TTC549 (cell line): ENCODE measurements at regions not wholly inside any gene's neighbourhood (a gene's known extent, or its start where the extent isn't known, plus 50 kb on each side); places are given as distances from the start of the nearest gene placed in this dataset.
"Not testable (repeated sequence)": the region's sequence is repeated elsewhere in the genome, so short reads cannot be mapped to it uniquely, and the experiment has no call there.

ENCODE experiments used
- FAIRE-seq: peaks from 2 replicates; lab custom pipeline; 2012; peaks lifted over from hg19 to GRCh38; lab: Jason Lieb, UNC

- no peak for FAIRE-seq
Measured at GRCh38 chr13:70622796-70623195, 514.5 kb upstream of the KLHL1 start.

GRCh38 chr13:70619936-70620335, 511.7 kb upstream of the KLHL1 start:
- FAIRE-seq = no peak

DNA sequence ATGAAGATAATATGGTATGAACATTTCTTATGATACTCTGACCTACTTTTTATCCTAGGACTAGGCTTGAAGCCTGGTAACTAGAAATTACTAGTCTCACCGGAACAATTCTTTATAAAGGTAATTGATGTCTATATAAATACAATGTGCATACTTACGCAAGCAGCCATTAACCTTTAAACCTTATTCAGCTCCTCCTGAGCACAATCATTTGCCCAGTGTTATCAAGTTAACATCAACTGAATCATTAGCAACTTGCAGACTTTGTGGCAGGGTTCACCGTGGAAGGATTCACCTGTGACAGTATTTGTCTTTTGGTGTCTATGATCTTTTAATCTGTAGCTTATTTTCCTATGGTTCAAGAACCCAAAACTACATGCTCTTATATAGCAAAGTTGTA, 508.6 kb upstream of the KLHL1 start:
- no peak for FAIRE-seq

- peak; percentile 54 for FAIRE-seq
Measured at GRCh38 chr13:70613295-70613694, 505.0 kb upstream of the KLHL1 start.

- FAIRE-seq = no peak
Measured at GRCh38 chr13:70612881-70613280, 504.6 kb upstream of the KLHL1 start.

DNA sequence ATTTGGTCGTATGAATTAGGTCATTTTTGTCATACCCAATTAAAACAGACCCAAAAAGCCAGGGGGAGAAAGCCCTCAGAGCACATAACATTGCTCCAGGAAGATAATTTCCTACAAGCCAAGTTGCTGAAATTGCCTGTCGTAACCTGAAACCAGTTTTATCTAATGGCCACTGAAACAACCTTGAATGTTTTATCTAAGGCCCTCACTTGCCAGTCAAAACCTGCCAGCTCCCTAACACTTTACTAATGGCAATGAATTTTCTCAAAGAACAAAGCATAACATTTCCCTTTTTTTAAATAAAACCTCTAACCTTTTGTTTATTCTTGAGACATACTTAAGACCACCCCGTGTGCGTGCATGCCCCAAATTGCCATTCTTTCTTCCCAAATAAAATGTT, 496.2 kb upstream of the KLHL1 start:
- FAIRE-seq = no peak

GRCh38 chr13:70593716-70594115, 485.5 kb upstream of the KLHL1 start:
- no peak for FAIRE-seq

GRCh38 chr13:70585109-70585508, 476.9 kb upstream of the KLHL1 start:
- no peak for FAIRE-seq

DNA sequence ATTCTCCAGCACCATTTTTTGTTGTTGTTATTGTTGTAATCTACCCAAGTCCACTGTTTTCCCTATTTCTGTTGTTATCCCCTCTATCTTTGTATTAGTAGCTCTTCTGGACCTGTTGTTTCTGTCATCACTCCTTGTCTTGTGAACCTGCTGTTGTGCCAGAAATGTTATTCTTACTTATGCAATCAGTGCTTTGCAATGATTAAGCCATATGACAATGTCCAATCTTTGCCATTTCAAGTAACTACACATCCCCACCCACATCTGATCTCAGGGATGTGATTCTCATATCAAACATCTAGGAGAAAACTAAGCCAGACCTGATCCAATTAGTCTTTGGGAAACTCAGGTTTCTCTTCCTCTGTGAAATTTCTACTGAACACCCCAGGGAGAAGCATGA, 472.6 kb upstream of the KLHL1 start:
- no peak for FAIRE-seq

DNA sequence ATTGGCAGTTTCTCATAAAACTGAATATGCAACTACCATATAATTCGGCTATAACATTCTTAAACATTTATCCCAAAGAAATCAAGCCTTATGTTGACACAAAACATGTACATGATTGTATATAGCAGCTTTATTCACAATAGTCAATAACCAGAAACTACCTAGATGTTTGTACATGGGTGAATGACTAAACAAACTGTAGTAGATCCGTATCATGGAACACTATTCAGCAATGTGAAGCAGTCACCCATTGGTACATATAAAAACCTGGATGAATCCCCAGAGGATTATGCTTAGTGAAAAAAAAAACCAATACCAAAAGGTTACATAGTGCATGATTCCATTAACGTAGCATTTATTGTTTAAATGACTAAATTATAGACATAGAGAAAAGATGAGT, 471.7 kb upstream of the KLHL1 start:
- no peak for FAIRE-seq

GRCh38 chr13:70571221-70571620, 463.0 kb upstream of the KLHL1 start:
- FAIRE-seq = no peak

- peak; percentile 93 for FAIRE-seq
Measured at GRCh38 chr13:70568571-70568970, 460.3 kb upstream of the KLHL1 start.

- no peak for FAIRE-seq
Measured at GRCh38 chr13:70544706-70545105, 436.5 kb upstream of the KLHL1 start.

DNA sequence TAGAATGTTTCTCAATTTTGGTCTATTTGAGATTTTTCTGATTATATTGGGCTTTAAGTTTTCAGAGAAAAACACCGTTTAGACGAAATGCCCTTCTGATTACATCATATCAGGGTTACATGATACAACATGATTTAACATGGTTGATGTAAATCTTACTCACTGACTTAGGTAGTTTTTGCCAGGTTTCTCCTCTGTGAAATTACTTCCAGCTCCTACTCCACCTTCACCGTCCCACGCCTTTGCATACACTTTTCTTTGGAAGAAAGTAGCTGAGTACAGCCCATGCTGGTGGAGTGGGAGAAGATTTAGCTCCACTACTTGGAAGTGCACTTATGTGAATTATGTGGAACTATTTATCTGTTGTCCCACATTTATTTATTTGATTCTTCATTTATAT, 433.2 kb upstream of the KLHL1 start:
- FAIRE-seq = no peak

GRCh38 chr13:70534466-70534865, 426.2 kb upstream of the KLHL1 start:
- no peak for FAIRE-seq

DNA sequence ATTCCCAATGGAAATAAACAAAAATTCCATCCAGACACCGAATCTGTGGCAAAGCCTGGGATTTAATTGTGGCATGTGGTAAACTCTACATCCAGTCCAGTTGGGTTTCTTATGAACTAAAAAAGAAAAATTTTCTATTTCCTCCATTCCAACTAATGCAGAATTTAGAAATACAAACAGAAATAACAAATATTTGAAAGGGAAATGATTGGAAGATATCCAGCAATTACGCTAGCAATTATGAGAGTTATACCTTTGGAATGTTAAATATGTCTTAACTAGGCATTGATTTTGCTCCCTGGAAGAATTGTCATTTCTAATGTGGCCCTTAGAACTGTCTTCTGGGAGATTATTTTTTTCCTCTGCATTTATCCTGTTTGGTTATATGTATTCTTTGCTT, 421.4 kb upstream of the KLHL1 start:
- FAIRE-seq = no peak

- FAIRE-seq = no peak
Measured at GRCh38 chr13:70527599-70527998, 419.3 kb upstream of the KLHL1 start.

DNA sequence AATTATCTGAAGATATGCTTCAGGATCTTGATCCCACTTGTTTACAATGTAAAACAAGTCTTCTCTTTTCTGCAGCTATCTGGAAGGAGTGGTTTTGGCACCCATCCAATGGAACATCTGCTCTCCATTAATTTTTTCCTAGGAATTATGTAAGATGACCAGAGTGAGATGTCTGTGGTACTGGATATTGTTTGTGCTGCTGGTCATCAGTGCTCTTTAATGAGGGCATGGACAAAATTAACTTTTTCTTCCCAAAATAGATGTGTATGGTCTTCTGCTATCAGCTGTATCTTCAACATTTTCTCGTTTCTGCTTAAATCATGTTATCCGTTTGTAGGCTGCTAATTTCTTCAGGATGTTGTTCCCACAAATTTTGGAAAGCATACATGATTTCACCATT, 415.4 kb upstream of the KLHL1 start:
- FAIRE-seq = no peak

DNA sequence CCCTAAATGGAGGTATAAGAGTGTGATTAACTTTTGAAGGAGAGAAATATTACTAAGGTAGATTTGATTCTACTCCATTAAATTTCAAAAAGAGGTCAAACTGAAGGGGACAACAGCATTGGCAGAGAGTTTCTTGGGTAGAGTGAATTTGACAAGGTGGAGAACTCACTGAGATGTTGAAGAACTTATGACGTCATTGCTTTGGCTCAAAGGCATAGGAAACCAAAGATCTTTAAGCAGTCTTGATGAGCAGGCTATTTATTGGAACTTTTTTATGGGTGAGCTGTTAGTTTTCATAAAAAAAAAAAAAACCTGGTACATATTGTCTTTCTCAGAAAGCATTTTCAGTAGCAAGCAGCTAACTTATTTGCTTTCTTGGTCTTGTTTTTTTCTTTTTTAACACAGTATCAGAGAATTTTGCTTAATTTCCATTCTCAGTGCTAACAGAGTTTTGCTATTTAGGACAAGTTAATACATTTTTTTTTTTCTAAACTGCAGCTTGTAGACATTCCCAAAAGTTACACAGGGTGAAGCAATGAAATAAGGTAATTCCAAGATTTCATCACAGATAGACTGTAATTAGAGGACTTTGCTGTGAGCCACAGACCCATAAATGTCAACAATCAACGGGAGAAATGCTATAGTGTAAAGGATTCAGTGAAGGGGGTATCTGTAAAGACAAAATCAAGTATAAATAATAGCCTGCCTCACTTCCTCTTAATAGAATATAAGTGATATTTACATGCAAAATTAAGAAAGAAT, 412.2 kb upstream of the KLHL1 start:
- no peak for FAIRE-seq

DNA sequence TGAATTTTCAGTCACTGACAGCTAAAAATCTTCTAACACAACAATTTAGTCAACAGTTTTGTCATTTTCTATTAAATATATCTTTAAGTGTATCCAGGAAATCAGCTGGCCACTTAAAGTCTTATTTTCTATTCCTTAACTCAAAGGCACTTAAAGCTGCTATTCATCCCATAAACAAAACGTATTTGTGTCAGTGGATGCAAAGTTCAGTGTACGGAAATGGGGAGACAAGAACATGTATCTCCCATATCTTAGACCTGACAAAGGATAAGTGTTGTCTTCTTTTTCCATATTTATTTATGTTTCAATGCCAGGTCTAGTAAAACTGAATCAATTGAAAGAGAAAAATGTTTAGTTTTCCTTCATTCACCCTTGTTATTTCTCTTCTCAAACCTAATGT, 409.8 kb upstream of the KLHL1 start:
- FAIRE-seq = no peak

DNA sequence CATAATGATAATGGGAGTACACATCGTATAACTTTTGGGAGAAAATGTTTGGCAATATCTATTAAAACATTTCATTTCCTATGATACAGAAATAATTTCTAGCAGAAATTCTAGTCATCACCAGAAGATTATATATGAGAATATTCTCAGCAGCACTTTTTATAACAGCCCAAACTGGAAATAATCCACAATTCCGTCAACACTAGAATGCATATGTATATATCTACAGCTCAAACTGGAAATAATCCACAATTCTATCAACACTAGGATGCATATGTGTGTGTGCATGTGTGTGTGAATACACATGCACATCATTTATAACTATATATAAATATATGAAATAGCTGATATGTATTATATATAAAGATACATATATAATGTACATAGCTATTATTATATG, 408.0 kb upstream of the KLHL1 start:
- no peak for FAIRE-seq

DNA sequence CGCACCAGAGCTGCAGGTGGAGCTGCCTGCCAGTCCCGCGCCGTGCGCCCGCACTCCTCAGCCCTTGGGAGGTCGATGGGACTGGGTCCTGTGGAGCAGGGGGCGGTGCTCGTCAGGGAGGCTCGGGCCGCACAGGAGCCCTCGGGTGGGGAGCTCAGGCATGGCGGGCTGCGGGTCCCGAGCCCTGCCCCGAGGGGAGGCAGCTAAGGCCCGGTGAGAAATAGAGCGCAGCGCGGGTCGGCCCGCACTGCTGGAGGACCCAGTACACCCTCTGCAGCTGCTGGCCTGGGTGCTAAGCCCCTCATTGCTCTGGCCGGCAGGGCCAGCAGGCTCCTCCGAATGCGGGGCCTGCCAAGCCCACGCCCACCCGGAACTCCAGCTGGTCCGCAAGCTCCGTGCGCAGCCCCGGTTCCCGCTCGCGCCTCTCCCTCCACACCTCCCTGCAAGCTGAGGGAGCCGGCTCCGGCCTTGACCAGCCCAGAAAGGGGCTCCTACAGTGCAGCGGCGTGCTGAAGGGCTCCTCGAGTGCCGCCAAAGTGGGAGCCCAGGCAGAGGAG, 403.7 kb upstream of the KLHL1 start:
- not testable (repeated sequence) for FAIRE-seq

DNA sequence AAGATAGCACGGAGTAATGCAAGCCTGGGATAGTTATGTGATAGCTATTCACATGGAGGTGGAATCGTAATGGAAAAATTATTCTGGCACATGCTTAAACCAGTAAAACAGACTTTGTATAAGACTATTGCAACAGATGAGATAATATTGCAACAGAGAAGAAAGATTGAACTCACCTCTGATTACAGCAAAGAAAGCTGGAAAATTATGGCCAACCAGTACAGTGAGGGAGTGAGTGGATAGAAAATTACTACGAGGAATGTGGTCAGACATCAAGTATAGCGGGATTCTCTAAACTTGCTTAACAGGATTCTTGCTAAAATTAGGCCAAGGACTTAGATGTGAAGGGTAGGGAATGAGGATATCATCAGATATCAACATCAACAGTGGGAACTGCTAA, 397.6 kb upstream of the KLHL1 start:
- no peak for FAIRE-seq

- FAIRE-seq = no peak
Measured at GRCh38 chr13:70502944-70503343, 394.7 kb upstream of the KLHL1 start.
